ENCODE measurements at regions not wholly inside any gene's neighbourhood (a gene's known extent, or its start where the extent isn't known, plus 50 kb on each side); places are given as distances from the start of the nearest gene placed in this dataset.

DNA sequence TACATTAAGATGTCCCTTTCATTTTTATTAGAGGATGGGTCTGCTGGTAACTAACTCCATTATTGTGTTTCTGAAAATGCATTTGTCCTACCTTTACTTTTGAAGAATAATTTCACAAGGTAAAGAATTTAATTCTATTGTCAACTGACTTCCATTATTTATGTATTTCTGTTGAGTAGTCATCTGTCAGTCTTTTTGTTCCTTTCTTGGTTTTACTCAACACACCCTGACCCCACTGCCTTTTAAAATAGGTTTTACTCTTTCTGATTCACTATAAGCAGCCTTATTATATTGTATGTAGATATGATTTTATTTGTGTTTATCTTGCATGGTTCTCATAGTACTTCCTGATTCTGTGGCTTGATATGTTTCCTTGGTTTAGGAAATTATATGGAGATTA is 237.5 kb downstream of the TGFB2 start:
- no peak for DNase-seq (ENCODE audit: low read depth)

DNA sequence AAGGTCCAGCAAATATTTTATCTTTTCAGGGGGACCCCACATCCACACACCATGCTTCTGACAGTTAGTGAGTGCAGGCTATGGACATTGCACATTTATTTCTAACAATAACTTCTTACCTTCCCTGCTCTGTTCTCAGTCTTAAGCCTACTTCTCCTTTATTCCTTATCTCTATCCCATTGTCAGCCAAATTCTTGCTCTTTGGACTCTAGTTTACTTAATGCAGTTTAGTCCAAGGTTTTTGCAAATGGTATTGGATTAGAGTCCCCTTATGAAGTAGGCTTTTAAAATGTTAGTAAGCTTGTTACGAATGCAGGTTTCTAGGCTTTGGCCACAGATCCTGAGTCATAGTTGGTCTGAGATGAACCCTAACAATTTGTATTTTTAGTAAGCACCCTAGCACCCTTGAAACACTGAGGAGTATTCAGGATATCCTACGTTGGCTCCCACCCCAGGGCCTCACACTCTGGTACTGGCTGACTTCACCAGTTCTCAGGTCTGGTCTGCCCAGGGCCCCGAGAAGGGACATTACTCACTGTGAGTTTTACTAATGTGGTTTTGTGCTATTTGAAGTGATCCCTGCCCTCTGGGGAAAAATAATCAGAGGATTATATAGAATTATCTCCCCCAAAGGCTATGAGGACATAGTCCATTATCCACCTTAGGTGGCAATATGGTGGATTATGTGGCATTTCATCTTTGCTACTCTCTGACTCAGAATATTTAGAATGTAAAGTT is 239.5 kb downstream of the TGFB2 start:
- peak; percentile 84 for DNase-seq (ENCODE audit: low read depth)

DNA sequence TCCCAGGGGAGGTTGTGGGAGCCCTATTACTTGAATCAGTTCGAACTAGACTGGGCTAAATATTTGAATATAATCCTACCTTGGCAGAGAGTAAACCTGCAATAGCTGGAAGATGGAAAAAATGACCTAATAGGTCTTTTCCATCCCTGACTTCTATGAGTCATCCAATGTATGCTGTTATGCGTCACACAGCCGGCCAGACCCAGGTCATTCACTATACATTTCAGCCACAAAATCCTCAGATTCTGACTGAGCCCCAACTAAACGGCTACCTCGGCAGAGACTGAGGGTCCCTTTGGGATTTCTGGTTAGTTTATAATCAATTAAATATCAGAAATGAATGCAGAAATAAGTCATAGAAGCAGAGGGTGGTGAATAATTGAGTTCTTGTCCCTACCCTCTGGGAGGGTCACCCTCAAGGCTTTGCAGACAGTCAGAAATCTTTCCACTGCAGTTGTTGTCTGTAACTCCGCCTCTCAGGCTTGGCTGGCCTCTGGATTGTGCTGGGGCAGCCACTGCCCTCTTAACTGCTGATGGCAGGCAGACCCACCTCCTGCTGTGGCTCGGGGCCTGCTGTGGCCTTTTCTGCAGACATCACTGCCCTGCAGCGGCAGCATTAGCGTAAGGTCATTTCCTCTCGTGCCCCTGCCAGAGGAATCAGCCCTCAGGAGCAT is 240.5 kb downstream of the TGFB2 start:
- peak; percentile 95 for DNase-seq (ENCODE audit: low read depth)

DNA sequence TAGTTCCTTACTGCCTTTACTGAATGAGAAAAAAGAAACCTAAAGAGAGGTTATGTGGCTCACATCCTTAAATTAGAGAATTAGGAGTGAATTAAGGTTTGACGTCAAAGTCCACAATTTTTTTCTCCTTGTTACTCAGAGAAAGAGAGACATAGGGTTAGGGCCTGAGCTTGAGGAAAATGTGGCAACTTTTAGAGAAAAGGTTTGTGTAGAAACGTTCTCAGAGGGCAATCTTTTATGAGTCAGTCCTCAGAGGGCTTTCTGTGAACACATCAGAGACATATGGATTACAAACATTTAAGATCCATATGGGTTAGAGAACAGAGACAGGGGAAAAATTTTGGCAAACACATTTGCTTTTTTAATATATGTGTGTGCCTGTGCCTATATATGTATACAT is 242.8 kb downstream of the TGFB2 start:
- DNase-seq (ENCODE audit: low read depth) = no peak

DNA sequence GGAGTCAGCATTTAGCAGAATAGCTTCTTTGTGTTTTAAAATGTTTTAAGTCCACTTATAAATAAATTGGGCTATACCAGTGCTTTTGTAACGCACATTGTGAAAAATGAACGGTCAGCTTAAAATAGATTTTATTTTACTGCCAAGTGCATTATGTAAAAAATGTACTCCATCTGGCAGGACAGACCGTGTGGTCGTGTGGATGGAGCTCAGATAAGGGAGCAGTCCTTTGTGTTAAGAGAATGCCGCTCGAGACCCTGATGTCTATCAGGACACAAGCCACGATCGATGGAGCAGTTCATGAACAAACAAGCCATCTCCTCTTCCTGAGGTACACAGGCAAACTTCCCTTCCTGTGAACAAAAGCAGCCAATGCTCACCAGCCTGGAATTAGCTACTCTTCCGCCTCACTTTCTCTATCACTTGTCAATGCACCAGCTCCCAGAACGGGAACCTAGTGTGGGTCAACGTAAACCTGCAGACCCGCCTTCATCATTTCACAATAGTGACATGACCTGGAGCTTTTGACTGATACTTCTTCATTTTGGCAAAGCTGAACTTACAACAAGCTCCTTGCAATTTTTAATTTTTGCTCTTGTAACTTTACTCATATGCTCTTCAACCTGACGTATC is 243.5 kb downstream of the TGFB2 start:
- DNase-seq (ENCODE audit: low read depth) = no peak

DNA sequence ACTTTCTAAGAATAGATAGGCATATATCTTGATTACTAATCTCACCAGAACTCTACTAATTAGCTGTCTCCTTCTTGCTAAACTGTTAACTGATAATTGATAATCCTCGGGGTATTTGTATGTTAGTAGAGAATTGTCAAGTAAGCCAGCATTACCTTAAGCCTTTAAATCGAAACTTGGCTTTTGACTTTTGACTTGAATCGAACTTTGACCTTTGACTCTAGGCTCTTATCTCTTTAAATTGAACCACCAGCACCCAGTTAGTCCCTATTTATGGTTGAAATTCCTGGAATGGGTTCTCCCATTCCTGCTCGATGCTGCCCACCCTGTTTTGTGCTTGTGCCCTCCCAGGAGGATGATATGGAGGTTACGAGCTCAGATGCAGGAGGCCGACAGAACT is 244.4 kb downstream of the TGFB2 start:
- DNase-seq (ENCODE audit: low read depth) = no peak

DNA sequence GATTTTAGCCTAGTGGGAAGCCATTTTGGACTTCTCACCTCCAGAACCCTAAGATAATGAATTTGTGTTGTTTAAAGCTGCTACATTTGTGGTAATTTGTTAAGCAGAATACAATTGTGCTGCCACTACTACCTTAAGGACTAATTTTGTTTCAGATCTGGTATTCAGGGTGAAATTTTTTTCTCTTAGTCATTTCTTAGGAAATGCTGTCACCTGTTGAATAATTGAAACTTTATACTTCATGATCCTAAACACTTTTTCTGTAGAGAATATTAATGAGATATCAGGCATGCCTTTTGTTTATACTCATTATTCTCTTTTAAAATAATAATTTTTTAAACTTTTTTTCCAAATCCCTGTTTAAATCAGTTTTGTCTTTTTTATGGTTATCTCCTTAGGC is 246.8 kb downstream of the TGFB2 start:
- peak; percentile 25 for DNase-seq (ENCODE audit: low read depth)

DNA sequence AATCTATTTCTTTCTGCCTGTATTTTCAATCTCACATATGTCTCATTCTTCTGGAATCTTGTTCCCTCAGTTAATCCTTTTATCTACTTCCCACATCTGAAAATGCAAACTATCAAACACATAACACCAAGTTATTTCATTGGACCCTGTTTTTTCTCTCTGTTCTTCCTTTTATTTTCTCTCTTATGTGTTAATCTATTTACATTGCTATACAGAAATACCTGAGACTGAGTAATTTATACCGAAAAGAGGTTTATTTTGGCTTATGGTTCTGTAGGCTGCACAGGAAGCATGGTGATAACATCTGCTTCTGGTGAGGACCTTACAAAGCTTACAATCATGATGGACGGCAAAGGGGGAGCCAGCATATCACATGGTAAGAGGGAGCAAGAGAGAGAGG is 247.6 kb downstream of the TGFB2 start:
- DNase-seq (ENCODE audit: low read depth) = peak; percentile 67

DNA sequence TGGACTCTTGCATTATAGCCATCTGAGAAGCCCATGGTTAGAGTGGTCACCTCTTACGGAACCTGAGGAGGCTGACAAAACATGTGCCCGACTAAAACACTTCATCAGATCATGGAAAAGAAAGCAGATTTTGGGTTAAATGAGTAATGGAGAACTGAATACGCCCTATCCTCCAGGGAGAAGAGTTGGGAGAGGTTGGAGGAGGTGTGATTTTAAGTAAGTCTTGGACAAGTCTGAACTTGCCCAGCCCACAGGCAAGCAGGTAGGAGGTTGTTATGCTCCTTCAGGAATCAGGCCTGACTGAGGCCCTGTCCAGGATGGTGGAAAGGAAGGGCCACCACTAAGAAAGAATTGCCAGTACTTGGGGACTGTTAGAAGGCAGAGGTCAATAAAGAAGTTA is 255.8 kb downstream of the TGFB2 start:
- DNase-seq (ENCODE audit: low read depth) = no peak

DNA sequence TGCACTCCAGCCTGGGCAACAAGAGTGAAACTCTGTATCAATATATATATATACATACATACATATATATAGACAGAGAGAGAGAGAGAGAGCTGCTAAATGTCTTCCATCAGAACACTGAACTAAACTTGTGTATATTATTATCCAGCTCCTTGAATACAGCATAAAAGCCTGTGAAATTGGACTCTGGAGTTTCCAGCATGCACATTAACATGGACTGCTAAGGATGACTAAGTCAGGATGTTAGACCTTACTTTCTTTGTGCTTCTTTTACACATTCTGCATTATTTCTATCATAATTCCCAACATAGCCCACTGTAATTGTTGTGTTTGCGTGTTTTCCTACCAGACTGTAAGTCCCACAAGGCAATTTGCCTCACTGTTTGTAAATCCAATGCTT is 259.1 kb downstream of the TGFB2 start:
- no peak for DNase-seq (ENCODE audit: low read depth)

DNA sequence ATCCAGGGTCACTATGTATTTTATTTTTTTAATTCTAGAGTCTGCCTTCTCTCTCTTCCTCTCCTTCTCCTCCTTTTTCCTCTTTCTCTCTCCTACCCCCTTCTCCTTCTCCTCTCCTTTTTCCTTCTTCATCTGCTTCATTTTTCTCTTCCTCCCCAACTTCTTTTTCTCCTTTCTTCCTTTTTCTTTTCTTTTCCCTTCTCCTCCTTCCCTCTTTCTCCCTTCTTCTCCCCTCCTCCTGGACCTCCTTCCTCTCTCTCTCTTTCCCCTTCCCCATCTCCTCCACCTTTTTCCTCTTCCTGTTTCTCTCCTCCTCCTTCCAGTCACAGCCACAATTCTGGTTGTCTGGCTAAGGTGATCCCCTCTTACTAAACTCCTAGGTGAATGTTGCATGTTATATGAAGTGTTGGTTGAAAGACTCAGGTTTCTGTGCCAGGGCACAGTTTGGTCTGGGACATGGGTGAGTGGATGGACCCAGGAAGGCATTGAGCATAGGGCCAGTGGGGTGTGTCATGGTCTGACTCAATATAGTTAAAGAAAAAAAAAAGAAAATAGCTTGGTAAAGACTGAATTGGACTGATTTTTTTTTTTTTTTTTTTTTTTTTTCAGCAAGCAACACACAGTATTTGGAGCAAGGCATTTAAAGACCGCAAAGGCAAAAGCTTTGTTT is 266.9 kb downstream of the TGFB2 start:
- no peak for DNase-seq (ENCODE audit: low read depth)

DNA sequence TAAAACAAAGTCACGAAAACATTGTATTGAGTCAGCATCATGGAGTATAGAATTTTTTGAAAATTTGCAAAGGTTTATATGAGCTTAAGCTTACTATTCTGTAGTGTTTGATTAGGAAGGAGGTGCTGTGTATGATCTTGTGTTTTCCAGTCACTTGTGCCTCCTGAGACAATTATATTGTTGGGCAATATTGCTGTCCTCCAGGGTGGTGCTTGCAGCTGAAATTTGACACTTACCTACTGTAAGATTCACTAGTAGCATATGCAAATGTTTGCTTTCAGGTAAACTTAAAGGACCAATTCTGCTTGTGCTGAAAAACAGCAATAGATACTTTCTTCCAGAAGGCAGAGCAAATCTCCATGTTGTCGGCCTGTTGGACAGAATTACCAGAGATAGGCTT is 268.0 kb downstream of the TGFB2 start:
- DNase-seq (ENCODE audit: low read depth) = no peak

DNA sequence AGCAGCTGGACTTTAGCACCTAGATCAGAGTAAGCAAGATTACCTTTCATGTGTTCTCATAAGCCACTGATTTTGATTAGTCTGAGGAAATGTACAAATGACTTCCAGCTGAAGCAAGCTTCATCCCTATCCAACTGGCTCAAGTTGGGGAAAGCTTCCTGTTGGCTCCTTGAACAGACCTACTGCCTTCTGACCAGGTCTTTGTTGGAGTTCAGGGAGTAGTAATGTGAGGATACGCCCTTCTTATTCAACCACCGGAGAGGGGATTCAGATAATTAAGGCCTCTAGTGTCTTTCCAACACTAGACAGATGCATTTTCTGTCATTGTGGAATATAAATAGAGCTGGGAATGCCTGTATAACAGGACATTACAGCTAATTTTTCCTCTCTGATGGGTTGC is 268.9 kb downstream of the TGFB2 start:
- DNase-seq (ENCODE audit: low read depth) = no peak

DNA sequence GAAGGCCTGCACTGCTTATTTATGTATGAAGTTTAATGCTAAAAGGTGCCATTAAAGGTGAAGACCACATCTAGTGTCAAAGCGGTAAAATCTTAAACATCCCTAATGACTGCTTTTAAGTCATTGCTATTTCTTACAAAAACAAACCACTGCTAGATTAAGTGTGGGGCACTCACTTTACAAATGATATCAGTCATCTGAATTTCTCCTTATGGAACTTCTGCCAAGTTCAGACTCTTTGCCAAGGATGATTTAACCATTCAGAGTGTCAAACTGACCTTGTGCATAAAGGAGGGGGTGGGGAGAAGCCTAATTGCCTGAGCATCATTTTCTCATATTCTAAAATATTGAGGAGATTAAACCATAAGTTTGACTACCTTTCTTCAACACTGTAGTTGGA is 271.5 kb downstream of the TGFB2 start:
- DNase-seq (ENCODE audit: low read depth) = no peak

DNA sequence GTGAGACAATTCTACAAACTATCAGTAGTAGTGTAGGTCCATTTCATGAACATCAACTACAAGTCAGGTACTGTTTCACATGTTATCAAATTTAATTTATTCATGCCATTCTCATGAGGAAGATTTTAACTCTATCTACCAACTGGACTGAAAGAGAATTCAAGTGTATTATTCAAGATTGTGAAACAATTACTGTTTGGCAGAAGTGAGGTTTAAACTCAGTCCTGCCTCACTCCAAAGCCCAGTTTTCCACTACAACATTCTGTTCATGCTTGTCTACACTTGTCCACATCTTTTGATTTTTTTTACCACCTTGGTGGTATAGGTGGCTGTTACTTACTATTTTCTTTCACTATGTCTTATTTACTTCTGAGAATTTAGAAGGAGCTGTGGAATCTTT is 272.9 kb downstream of the TGFB2 start:
- no peak for DNase-seq (ENCODE audit: low read depth)

DNA sequence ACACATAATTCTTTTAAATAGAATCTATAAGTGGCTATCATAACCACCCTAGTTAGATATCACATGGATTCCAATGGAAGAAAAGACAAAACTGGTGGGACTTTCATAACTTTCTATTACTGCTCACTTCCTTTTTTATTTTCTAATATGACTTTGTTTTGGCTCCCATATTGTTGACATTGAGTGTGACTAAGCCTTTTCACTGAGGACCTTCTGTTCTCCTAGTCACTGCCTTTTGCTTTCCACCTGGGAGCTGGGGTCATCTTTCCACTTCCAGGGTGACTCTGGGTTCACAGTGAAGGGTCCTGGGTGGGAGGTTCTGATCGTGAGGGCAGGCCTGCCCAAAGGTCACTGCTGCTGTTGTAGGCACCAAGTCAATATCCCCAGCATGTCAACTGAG is 275.8 kb downstream of the TGFB2 start:
- DNase-seq (ENCODE audit: low read depth) = peak; percentile 7

DNA sequence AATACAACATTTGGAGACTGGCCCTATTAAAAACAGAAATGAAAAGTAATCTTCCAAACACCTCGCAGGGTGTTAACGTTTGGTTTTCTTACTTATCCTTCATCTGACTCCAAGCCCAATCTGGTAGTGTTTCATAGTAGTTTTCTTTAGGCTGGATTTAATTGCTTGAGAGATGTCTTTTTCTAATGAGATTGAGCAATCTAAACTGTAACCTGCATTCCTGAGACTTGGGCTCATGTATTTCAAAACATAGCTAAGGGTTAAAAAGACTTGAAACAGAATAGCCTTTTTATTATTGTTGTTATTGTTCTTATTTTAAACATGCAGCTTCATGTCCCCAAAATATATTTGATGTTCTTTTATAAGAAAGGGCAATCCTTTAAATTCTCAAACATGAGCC is 278.9 kb downstream of the TGFB2 start:
- no peak for DNase-seq (ENCODE audit: low read depth)

DNA sequence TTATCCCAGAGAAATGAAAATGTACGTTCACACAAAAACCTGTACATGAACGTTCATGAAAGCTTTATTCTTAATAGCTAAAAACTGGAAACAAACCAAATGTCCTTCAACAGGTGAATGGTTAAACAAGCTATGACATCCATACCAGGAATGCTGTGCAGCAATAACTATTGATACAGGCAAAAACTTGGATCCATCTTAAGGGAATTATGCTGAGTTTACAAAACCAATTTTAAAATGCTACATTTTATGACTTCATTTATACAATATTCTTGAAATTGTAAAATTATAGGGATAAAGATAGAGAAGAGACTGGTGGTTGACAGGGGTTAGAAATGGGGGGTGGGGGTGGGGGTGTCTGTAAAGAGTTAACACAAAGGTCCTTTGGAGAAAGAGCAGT is 280.3 kb downstream of the TGFB2 start:
- no peak for DNase-seq (ENCODE audit: low read depth)

DNA sequence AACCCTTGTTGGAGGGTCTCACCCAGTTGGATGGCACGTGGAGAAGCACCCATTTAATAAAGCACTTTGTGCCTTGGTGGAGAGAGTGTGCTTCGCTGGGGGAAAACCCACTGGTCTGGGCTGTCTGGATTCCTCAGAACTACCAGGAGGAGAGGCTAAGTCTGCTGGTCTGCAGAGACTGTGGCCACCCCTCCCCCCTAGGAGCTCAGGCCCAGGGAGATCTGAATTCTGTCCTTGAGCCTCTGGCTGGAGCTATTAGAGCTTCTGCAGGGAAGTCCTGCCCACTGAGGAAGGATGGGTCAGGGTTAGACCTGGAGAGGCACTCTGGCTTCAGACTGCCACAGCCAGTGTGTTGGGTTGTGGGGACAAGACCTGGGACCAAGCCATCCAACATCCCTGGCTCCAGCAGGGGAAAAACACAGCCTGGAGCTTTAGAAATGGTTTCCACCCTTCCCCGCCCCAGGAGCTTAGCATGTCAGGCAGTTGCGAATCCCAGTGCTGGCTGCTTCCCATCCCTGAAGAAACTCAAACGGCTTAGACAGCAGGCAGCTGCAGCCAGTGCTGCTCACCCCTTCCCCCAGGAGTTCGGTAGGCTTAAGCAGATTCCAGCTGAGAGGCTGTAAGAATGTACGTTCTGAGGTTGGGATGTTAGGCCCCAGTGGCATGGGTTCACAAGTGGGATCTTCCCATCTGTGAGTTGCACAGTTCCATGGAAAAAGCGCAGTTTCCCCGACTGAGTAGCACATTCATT is 288.3 kb downstream of the TGFB2 start:
- DNase-seq (ENCODE audit: low read depth) = no peak

DNA sequence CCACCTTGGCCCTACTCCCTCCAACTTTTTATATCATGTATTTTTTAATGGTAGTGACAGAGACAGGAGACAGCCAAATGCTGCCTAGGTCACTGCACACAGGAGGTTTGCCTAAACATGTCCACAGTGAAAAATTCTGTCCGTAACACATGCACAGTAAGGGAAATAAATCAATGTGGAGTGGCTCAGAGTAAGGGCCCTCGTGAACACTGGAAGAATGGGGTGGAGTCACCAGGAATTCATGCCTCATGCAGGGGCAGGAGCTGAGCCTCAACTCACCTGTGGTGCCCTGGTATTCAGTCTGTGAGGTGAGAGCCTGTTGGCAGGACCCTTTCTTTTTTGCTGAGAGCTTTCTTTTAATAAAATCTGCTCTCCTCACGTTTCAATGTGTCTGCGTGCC is 289.1 kb downstream of the TGFB2 start:
- DNase-seq (ENCODE audit: low read depth) = no peak

DNA sequence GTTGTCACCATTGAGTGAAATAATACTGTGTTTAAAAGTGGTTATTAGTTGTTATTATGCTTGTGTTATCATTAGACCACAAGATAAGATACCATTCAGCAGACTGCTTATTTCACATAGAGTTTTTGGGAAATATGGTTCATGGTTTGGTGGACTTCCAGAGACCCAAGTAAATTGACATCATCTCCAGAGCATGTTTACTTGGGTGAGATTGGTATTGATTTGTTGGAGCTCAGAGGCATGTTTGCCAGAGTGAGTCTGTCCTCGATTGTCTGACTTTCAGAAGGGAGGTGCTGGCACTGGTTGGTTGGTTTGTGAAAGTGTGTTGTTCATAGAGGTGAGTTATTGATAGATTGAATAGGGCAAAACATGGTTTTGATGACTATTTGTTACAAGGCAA is 291.4 kb downstream of the TGFB2 start:
- no peak for DNase-seq (ENCODE audit: low read depth)

DNA sequence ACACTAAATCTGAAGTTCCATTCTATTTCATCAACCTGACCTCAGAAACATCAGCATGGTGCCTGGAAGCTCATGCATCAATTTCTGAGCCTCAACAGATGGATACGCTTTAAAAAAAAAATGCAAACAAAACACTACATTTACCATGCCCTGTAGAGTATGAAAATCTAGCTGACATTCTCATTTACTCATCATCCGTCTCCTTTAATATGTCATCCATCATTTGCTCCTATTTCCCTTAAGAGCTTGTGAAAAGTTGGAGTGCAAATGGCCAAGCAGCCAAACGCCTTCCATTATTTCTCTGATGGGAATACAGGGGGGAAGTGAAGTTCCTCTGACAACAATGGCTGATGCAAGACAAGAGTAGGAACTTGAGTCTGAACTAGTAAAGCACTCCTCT is 295.0 kb downstream of the TGFB2 start:
- no peak for DNase-seq (ENCODE audit: low read depth)

Data from ELR (cell line).